Femur (tissue), 1 donor: ENCODE measurements at regions not wholly inside any gene's neighbourhood (a gene's known extent, or its start where the extent isn't known, plus 50 kb on each side); places are given as distances from the start of the nearest gene placed in this dataset.
"Not testable (repeated sequence)": the region's sequence is repeated elsewhere in the genome, so short reads cannot be mapped to it uniquely, and the experiment has no call there.

Experiments used
- DNase-seq: peaks from one replicate; pipeline ENCODE4 v3.0.0-alpha.2; 2017

DNA sequence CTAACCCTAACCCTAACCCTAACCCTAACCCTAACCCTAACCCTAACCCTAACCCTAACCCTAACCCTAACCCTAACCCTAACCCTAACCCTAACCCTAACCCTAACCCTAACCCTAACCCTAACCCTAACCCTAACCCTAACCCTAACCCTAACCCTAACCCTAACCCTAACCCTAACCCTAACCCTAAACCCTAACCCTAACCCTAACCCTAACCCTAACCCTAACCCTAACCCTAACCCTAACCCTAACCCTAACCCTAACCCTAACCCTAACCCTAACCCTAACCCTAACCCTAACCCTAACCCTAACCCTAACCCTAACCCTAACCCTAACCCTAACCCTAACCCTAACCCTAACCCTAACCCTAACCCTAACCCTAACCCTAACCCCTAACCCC is 80.6 kb upstream of the PLEKHG4B start:
- not testable (repeated sequence) for DNase-seq

- DNase-seq = peak; percentile 27
Measured at GRCh38 chr5:11898-12297, 80.1 kb upstream of the PLEKHG4B start.

DNA sequence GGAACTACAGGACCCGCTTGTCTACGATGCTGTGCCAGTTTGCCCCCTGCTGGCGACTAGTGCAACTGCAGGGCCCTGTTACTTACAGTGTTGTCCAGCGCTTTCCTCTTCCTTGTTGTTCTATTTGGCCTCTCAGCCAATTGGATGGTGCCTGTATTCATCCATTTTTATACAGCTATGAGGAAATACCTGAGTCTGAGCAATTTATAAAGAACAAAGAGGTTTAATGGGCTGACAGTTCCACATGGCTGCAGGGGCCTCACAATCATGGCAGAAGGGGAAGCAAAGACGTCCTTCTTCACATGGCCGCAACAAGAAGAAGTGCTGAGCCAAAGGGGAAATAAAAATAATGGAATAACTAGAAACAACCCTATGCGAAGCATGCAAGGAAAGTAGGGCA is 78.7 kb upstream of the PLEKHG4B start:
- no peak for DNase-seq

GRCh38 chr5:14676-15075 is 77.3 kb upstream of the PLEKHG4B start:
- not testable (repeated sequence) for DNase-seq

DNA sequence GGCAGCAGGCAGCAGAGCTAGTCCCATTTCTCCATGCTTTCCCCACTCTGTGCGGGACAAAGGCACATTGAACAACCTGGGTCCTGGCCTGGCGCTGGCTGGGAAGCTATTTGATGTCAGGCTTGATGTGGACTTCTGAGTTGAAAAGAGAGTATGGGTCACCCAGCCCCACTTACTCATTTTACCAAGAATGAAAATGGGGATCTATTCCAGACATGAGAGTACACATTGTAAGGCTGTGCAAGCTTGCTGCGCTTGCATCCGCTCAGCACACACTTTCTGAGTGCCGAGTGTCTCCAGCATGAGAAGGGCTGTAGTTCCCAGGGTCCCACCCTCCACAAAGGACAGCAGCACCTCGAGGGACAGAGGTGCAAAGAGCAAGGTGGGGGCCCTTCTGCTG is 71.7 kb upstream of the PLEKHG4B start:
- not testable (repeated sequence) for DNase-seq

DNA sequence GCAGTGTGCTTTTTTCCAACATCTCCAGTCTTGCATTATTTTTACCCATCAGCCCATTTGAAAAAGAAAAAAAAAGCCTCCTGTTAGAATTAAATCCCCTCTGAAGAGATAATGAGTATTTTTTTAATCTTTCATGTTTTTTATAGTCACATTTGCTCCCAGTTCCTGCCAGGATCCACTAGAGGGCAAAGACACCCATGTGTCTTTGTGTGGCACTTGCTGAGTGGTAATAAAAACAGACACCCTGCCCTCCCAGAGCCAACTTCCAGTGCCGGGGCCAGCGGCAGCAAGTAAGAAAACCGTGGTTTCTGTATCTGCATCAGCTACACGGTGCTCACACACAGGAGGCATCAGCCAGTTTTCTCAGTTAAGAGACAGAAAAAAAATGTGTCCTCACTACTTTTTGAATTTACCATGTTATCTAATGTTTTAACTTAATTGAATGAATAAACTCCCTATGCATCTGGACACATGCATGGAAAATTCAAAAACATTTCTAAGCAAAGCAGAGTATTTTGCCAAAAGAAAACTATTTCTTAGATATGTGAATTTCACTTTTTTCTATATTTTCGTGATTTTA is 70.2 kb upstream of the PLEKHG4B start:
- no peak for DNase-seq

GRCh38 chr5:23907-24306 is 68.1 kb upstream of the PLEKHG4B start:
- not testable (repeated sequence) for DNase-seq

DNA sequence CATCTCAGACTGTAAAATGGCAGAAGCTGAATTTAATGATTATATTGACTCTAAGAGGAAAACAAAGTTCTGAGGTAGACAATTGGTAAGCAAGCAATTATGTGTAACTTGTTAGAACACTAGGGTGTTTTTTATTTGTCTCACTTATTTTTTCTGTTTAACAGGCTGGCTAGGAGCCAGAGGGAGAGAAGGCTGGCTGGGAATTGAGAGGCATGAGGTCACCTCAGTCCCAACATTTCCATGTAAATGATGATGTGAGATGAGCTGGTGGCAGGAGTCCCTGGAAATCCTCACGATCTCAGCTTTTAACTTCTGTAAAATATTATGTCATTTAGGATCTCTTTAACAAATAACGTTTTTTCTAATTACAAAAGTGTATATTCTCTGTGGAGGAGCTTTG is 66.9 kb upstream of the PLEKHG4B start:
- not testable (repeated sequence) for DNase-seq

- no peak for DNase-seq
Measured at GRCh38 chr5:30131-30530, 61.8 kb upstream of the PLEKHG4B start.

DNA sequence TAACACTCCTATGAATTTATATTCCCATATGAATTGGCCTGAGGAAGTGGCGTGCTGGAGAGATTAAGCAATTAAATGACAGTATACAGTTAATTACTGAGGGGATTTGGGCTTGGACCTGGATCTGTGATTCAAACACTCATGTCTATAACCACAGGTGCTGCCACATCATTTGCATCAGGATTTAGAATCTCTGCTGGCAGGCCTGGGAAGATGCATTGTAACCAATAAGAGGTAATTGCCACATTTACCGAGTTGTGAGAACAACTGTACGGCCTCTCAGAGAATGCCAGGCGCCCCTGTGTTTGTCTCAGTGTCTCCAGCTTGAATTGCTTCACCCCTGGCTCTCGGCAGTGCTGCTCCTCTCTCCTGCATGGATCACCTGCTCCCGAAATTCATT is 61.4 kb upstream of the PLEKHG4B start:
- not testable (repeated sequence) for DNase-seq

- DNase-seq = no peak
Measured at GRCh38 chr5:32165-32564, 59.8 kb upstream of the PLEKHG4B start.

GRCh38 chr5:35521-35920 is 56.4 kb upstream of the PLEKHG4B start:
- DNase-seq = not testable (repeated sequence)

GRCh38 chr5:37207-37606 is 54.8 kb upstream of the PLEKHG4B start:
- not testable (repeated sequence) for DNase-seq

GRCh38 chr5:39979-40583 is 51.9 kb upstream of the PLEKHG4B start:
- DNase-seq = no peak
